ENCODE measurements at regions not wholly inside any gene's neighbourhood (a gene's known extent, or its start where the extent isn't known, plus 50 kb on each side); places are given as distances from the start of the nearest gene placed in this dataset.

- DNase-seq (ENCODE audit: low spot score): peak; percentile 79
These were observed 164.9 kb downstream of the DHX15 start for GRCh38 chr4:24419181-24420034.

- DNase-seq (ENCODE audit: low spot score): no peak
These were observed 167.1 kb downstream of the DHX15 start for GRCh38 chr4:24417206-24417605.

- DNase-seq (ENCODE audit: low spot score): no peak
These were observed 168.1 kb downstream of the DHX15 start for GRCh38 chr4:24416293-24416692.

GRCh38 chr4:24413311-24413784, 171.0 kb downstream of the DHX15 start:
- no peak for DNase-seq (ENCODE audit: low spot score)

GRCh38 chr4:24411806-24412205, 172.5 kb downstream of the DHX15 start:
- DNase-seq (ENCODE audit: low spot score): no peak

- no peak for DNase-seq (ENCODE audit: low spot score)
These were observed 173.1 kb downstream of the DHX15 start for GRCh38 chr4:24411299-24411698.

GRCh38 chr4:24408640-24409039, 175.7 kb downstream of the DHX15 start:
- no peak for DNase-seq (ENCODE audit: low spot score)

- DNase-seq (ENCODE audit: low spot score): no peak
These were observed 178.4 kb downstream of the DHX15 start for GRCh38 chr4:24405926-24406325.

- no peak for DNase-seq (ENCODE audit: low spot score)
These were observed 179.0 kb downstream of the DHX15 start for GRCh38 chr4:24405341-24405740.

GRCh38 chr4:24404281-24404680, 180.1 kb downstream of the DHX15 start:
- DNase-seq (ENCODE audit: low spot score): no peak

GRCh38 chr4:24403265-24403664, 181.1 kb downstream of the DHX15 start:
- no peak for DNase-seq (ENCODE audit: low spot score)

GRCh38 chr4:24400537-24400936, 183.8 kb downstream of the DHX15 start:
- no peak for DNase-seq (ENCODE audit: low spot score)

- DNase-seq (ENCODE audit: low spot score): no peak
These were observed 187.4 kb downstream of the DHX15 start for GRCh38 chr4:24396988-24397387.

GRCh38 chr4:24395937-24396336, 188.4 kb downstream of the DHX15 start:
- DNase-seq (ENCODE audit: low spot score): no peak

- peak; percentile 24 for DNase-seq (ENCODE audit: low spot score)
These were observed 190.3 kb downstream of the DHX15 start for GRCh38 chr4:24394041-24394440.

- no peak for DNase-seq (ENCODE audit: low spot score)
These were observed 191.7 kb downstream of the DHX15 start for GRCh38 chr4:24392613-24393012.

- no peak for DNase-seq (ENCODE audit: low spot score)
These were observed 202.0 kb downstream of the DHX15 start for GRCh38 chr4:24382381-24382780.

- DNase-seq (ENCODE audit: low spot score): no peak
These were observed 203.2 kb downstream of the DHX15 start for GRCh38 chr4:24380957-24381665.

GRCh38 chr4:24373704-24374103, 210.7 kb downstream of the DHX15 start:
- no peak for DNase-seq (ENCODE audit: low spot score)

- DNase-seq (ENCODE audit: low spot score): no peak
These were observed 211.5 kb downstream of the DHX15 start for GRCh38 chr4:24372881-24373280.

GRCh38 chr4:24372341-24372740, 212.0 kb downstream of the DHX15 start:
- no peak for DNase-seq (ENCODE audit: low spot score)

GRCh38 chr4:24370421-24370820, 213.9 kb downstream of the DHX15 start:
- DNase-seq (ENCODE audit: low spot score): no peak

- no peak for DNase-seq (ENCODE audit: low spot score)
These were observed 214.8 kb downstream of the DHX15 start for GRCh38 chr4:24369507-24370029.
